ENCODE measurements at regions not wholly inside any gene's neighbourhood (a gene's known extent, or its start where the extent isn't known, plus 50 kb on each side); places are given as distances from the start of the nearest gene placed in this dataset.

DNA sequence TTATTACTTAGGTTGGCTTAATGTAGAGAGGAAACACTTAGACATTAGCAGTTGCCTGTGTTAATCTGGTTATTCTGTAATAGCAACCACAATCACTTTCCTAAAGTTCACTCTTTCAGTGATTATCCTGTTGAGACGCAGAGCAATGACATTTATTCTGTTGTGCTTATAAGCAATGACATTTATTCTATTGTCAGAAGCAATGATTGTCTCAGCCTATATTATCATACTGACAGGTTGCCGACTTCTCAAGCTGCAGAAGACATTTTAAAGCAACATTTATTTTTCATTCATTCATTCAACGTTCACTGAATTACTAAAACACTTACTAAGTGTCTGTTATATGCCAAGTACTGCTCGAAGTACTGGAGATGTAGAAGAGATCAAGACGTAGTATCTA, 193.5 kb upstream of the SLITRK3 start:
- 2% methylated on average over 5 of the region's 5 CpGs for WGBS (ENCODE audit: low lambda C conversion rate)

DNA sequence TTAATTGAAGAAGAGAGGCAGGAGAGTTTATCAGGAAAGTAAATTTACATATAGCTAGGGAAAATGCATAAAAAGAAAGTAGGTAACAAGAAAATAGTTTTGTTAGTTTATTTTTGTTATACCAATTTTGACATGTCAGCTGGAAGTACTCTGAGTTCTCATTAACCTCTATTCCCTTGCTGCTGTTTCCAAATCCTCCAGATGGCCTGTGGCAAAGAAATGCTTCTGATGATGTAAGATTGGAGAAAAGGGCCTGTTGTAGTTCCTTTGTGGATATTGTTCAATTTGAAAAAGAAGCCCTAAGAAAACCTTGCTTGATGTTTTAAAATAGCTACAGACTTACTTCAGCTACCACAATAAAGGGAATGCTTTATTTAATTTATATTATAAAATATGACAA, 192.9 kb upstream of the SLITRK3 start:
- intact Hi-C loops (cut with micrococcal nuclease; ENCODE audit: unreplicated experiment) (no loop called here), in situ Hi-C loops (cut with HindIII; ENCODE audit: extremely low pct_ligation_motif_present, low pct_unique_long_range_greater_than_20kb) (no loop called here)
- H3K4me2 ChIP-seq (ENCODE audit: low read depth, low read length) = no peak overlapping the region
- no peaks in the 10 kb centered on the region for H3K79me2 ChIP-seq (ENCODE audit: insufficient read depth, low read length)
- FAIRE-seq (no peak), DNase-seq (ENCODE audit: low spot score) (no peak), ATAC-seq (no peak)
- POLR2A ChIA-PET = no interaction called here
- no peak overlapping the region for H3K4me3 ChIP-seq (replicated peaks in 1 of 3; ENCODE audit: insufficient read depth in 1 of 3, low read depth in 2 of 3, low read length in 3 of 3)
- CTCF ChIA-PET (ENCODE audit: low intra/inter-chr PET ratio, low total read pairs) = no interaction called here
- H3K27me3 ChIP-seq (ENCODE audit: control insufficient read depth in 1 of 2, insufficient read depth in 2 of 2, low read length in 2 of 2) = no peaks in the 10 kb centered on the region
- no peaks in the 10 kb centered on the region for H3K9me3 ChIP-seq (ENCODE audit: low read length)
- H4K20me1 ChIP-seq (ENCODE audit: insufficient read depth, low read length) = no peaks in the 10 kb centered on the region
- no peaks in the 10 kb centered on the region for H3K36me3 ChIP-seq (replicated peaks in 1 of 2; ENCODE audit: control insufficient read depth in 1 of 2, insufficient read depth in 2 of 2, low read length in 2 of 2)
- no peak overlapping the region for H2AFZ ChIP-seq (ENCODE audit: low read length)
- H3K27ac ChIP-seq (ENCODE audit: extremely low read length, insufficient read depth, low read length) = no peak overlapping the region
- H3K9ac ChIP-seq (ENCODE audit: insufficient read depth, low read depth, low read length) = no peak overlapping the region
- BruUV-seq (replicated peaks) = no TSS peak
- H3K4me1 ChIP-seq (ENCODE audit: insufficient read depth, low read length) = no peaks in the 10 kb centered on the region
- TF ChIP-seq, protein P1, sequence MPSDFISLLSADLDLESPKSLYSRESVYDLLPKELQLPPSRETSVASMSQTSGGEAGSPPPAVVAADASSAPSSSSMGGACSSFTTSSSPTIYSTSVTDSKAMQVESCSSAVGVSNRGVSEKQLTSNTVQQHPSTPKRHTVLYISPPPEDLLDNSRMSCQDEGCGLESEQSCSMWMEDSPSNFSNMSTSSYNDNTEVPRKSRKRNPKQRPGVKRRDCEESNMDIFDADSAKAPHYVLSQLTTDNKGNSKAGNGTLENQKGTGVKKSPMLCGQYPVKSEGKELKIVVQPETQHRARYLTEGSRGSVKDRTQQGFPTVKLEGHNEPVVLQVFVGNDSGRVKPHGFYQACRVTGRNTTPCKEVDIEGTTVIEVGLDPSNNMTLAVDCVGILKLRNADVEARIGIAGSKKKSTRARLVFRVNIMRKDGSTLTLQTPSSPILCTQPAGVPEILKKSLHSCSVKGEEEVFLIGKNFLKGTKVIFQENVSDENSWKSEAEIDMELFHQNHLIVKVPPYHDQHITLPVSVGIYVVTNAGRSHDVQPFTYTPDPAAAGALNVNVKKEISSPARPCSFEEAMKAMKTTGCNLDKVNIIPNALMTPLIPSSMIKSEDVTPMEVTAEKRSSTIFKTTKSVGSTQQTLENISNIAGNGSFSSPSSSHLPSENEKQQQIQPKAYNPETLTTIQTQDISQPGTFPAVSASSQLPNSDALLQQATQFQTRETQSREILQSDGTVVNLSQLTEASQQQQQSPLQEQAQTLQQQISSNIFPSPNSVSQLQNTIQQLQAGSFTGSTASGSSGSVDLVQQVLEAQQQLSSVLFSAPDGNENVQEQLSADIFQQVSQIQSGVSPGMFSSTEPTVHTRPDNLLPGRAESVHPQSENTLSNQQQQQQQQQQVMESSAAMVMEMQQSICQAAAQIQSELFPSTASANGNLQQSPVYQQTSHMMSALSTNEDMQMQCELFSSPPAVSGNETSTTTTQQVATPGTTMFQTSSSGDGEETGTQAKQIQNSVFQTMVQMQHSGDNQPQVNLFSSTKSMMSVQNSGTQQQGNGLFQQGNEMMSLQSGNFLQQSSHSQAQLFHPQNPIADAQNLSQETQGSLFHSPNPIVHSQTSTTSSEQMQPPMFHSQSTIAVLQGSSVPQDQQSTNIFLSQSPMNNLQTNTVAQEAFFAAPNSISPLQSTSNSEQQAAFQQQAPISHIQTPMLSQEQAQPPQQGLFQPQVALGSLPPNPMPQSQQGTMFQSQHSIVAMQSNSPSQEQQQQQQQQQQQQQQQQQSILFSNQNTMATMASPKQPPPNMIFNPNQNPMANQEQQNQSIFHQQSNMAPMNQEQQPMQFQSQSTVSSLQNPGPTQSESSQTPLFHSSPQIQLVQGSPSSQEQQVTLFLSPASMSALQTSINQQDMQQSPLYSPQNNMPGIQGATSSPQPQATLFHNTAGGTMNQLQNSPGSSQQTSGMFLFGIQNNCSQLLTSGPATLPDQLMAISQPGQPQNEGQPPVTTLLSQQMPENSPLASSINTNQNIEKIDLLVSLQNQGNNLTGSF (CRISPR knock-in tag; IDR thresholded peaks at IDR 0.05) = no peak
- TF ChIP-seq TAF1 (CRISPR knock-in tag; IDR thresholded peaks at IDR 0.05) (no peak), NFKB2 (CRISPR knock-in tag; IDR thresholded peaks at IDR 0.05; ENCODE audit: borderline replicate concordance) (no peak), ZSCAN31 (CRISPR knock-in tag; IDR thresholded peaks at IDR 0.05; ENCODE audit: low read depth) (no peak)
- TF ChIP-seq, protein P2, sequence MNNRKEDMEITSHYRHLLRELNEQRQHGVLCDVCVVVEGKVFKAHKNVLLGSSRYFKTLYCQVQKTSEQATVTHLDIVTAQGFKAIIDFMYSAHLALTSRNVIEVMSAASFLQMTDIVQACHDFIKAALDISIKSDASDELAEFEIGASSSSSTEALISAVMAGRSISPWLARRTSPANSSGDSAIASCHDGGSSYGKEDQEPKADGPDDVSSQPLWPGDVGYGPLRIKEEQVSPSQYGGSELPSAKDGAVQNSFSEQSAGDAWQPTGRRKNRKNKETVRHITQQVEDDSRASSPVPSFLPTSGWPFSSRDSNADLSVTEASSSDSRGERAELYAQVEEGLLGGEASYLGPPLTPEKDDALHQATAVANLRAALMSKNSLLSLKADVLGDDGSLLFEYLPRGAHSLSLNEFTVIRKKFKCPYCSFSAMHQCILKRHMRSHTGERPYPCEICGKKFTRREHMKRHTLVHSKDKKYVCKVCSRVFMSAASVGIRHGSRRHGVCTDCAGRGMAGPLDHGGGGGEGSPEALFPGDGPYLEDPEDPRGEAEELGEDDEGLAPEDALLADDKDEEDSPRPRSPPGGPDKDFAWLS (CRISPR knock-in tag; IDR thresholded peaks at IDR 0.05; ENCODE audit: borderline replicate concordance) = no peak
- TF ChIP-seq, protein P3, sequence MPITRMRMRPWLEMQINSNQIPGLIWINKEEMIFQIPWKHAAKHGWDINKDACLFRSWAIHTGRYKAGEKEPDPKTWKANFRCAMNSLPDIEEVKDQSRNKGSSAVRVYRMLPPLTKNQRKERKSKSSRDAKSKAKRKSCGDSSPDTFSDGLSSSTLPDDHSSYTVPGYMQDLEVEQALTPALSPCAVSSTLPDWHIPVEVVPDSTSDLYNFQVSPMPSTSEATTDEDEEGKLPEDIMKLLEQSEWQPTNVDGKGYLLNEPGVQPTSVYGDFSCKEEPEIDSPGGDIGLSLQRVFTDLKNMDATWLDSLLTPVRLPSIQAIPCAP (CRISPR knock-in tag; IDR thresholded peaks at IDR 0.05; ENCODE audit: low read depth) = no peak

More for the DNA sequence above, 193.5 kb upstream of the SLITRK3 start:
- Histone ChIP-seq H3K36me3 (replicated peaks in 1 of 2; ENCODE audit: control insufficient read depth in 1 of 2, insufficient read depth in 2 of 2, low read length in 2 of 2) (no peaks in the 10 kb centered on the region), H3K4me2 (ENCODE audit: low read depth, low read length) (no peak overlapping the region), H3K79me2 (ENCODE audit: insufficient read depth, low read length) (no peaks in the 10 kb centered on the region), H3K4me1 (ENCODE audit: insufficient read depth, low read length) (no peaks in the 10 kb centered on the region), H3K9ac (ENCODE audit: insufficient read depth, low read depth, low read length) (no peak overlapping the region), H3K27me3 (ENCODE audit: control insufficient read depth in 1 of 2, insufficient read depth in 2 of 2, low read length in 2 of 2) (no peaks in the 10 kb centered on the region), H3K9me3 (ENCODE audit: low read length) (no peaks in the 10 kb centered on the region), H2AFZ (ENCODE audit: low read length) (no peak overlapping the region), H3K4me3 (replicated peaks in 1 of 3; ENCODE audit: insufficient read depth in 1 of 3, low read depth in 2 of 3, low read length in 3 of 3) (no peak overlapping the region), H4K20me1 (ENCODE audit: insufficient read depth, low read length) (no peaks in the 10 kb centered on the region), H3K27ac (ENCODE audit: extremely low read length, insufficient read depth, low read length) (no peak overlapping the region)
- DNase-seq (ENCODE audit: low spot score) (no peak), ATAC-seq (no peak), FAIRE-seq (no peak)
- intact Hi-C loops (cut with micrococcal nuclease; ENCODE audit: unreplicated experiment) (no loop called here), in situ Hi-C loops (cut with HindIII; ENCODE audit: extremely low pct_ligation_motif_present, low pct_unique_long_range_greater_than_20kb) (no loop called here)
- TF ChIP-seq FOXP1 (IDR thresholded peaks at IDR 0.05) = no peak
- no peak for TF ChIP-seq FOXP1 (CRISPR knock-in tag; IDR thresholded peaks at IDR 0.05)
- no peak for TF ChIP-seq SRSF1 (optimal IDR thresholded peaks at IDR 0.05; ENCODE audit: low read depth, low read length)
- no peak for TF ChIP-seq MBD4 (IDR thresholded peaks at IDR 0.05; ENCODE audit: borderline replicate concordance, low read length)
- TF ChIP-seq ZNF33A (CRISPR knock-in tag; IDR thresholded peaks at IDR 0.05; ENCODE audit: borderline replicate concordance) = no peak
- no peak for TF ChIP-seq ATM (IDR thresholded peaks at IDR 0.05; ENCODE audit: borderline replicate concordance)
- TF ChIP-seq, protein P4, sequence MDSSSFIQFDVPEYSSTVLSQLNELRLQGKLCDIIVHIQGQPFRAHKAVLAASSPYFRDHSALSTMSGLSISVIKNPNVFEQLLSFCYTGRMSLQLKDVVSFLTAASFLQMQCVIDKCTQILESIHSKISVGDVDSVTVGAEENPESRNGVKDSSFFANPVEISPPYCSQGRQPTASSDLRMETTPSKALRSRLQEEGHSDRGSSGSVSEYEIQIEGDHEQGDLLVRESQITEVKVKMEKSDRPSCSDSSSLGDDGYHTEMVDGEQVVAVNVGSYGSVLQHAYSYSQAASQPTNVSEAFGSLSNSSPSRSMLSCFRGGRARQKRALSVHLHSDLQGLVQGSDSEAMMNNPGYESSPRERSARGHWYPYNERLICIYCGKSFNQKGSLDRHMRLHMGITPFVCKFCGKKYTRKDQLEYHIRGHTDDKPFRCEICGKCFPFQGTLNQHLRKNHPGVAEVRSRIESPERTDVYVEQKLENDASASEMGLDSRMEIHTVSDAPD (CRISPR knock-in tag; IDR thresholded peaks at IDR 0.05) = no peak
- TF ChIP-seq ESRRA (CRISPR knock-in tag; IDR thresholded peaks at IDR 0.05; ENCODE audit: low read depth) = no peak
- no TSS peak for BruUV-seq (replicated peaks)
- CTCF ChIA-PET (ENCODE audit: low intra/inter-chr PET ratio, low total read pairs) = no interaction called here
- POLR2A ChIA-PET = no interaction called here
